SU-DHL-6 (cell line): ENCODE measurements at regions not wholly inside any gene's neighbourhood (a gene's known extent, or its start where the extent isn't known, plus 50 kb on each side); places are given as distances from the start of the nearest gene placed in this dataset.

Experiments
- H2AFZ ChIP-seq: fragments of 200-600 bp; sonication (generic); 2 replicates; pipeline ENCODE4 v1.6.1; 2014; ENCODE audit warnings: low read depth, mild to moderate bottlenecking, moderate library complexity, mixed read lengths, antibody characterized with exemption, low read length; ENCODE audit not compliant: severe bottlenecking
- H3F3A ChIP-seq: fragments of 200-600 bp; shearing (Covaris generic); 2 replicates; pipeline ENCODE4 v1.6.0; 2016; ENCODE audit warnings: antibody characterized with exemption, mild to moderate bottlenecking; ENCODE audit not compliant: insufficient read depth
- H3K27ac ChIP-seq: fragments of 200-600 bp; sonication (generic); 2 replicates; pipeline ENCODE4 v1.5.1; 2016; ENCODE audit warnings: low read depth, mild to moderate bottlenecking, low read length, moderate library complexity, mixed read lengths
- H3K27me3 ChIP-seq: fragments of 200-600 bp; sonication (generic), shearing (Covaris generic); 2 replicates; pipeline ENCODE4 v1.6.0; 2014; ENCODE audit warnings: mild to moderate bottlenecking, low read length
- H3K36me3 ChIP-seq: fragments of 200-600 bp; sonication (generic); 2 replicates; pipeline ENCODE4 v1.6.1; 2014; ENCODE audit warnings: mild to moderate bottlenecking, low read length, mixed read lengths
- H3K4me2 ChIP-seq: fragments of 300-600, 200-600 bp; shearing (Covaris generic), sonication (generic); 2 replicates; pipeline ENCODE4 v1.6.0; 2014; ENCODE audit warnings: low read length, low read depth, mild to moderate bottlenecking; ENCODE audit not compliant: poor library complexity, severe bottlenecking
- H3K4me3 ChIP-seq: fragments of 200-600 bp; sonication (generic); 2 replicates; pipeline ENCODE4 v1.5.1; 2014; ENCODE audit warnings: antibody characterized with exemption, low read length, mild to moderate bottlenecking, mixed read lengths; ENCODE audit not compliant: insufficient read depth, poor library complexity, severe bottlenecking
- H3K79me2 ChIP-seq: fragments of 200-600 bp; sonication (generic); 2 replicates; pipeline ENCODE4 v1.6.1; 2014; ENCODE audit warnings: mild to moderate bottlenecking, low read length, moderate library complexity; ENCODE audit not compliant: insufficient read depth
- H3K9ac ChIP-seq: fragments of 200-600 bp; sonication (generic); 2 replicates; pipeline ENCODE4 v1.7.0; 2014; ENCODE audit warnings: mild to moderate bottlenecking, low read length
- H3K9me2 ChIP-seq: fragments of 200-600 bp; sonication (generic); replicated peaks from 2 replicates; pipeline ENCODE4 v1.6.1; 2014; ENCODE audit warnings: low read length; ENCODE audit not compliant: insufficient read depth
- H3K9me3 ChIP-seq: fragments of 200-600 bp; sonication (generic); 2 replicates; pipeline ENCODE4 v1.6.1; 2014; ENCODE audit warnings: low read length, mixed read lengths; ENCODE audit not compliant: insufficient read depth
- H4K20me1 ChIP-seq: fragments of 200-600 bp; sonication (generic); 2 replicates; pipeline ENCODE4 v1.6.1; 2014; ENCODE audit warnings: low read depth, mild to moderate bottlenecking, antibody characterized with exemption, low read length, moderate library complexity, mixed read lengths
- CTCF ChIP-seq: fragments of 200-600 bp; sonication (generic); IDR thresholded peaks from one replicate; pipeline ENCODE4 v1.5.1; 2017; ENCODE audit warnings: antibody characterized with exemption, mild to moderate bottlenecking, low read length, moderate library complexity; ENCODE audit not compliant: insufficient read depth, poor library complexity, severe bottlenecking
- EZH2phosphoT487 ChIP-seq: fragments of 200-600 bp; sonication (generic), shearing (Covaris generic); conservative IDR thresholded peaks from 2 replicates; pipeline ENCODE4 v1.6.1; 2018; ENCODE audit warnings: mild to moderate bottlenecking, antibody characterized with exemption, low read length, moderate library complexity, mixed read lengths

GRCh38 chr1:228989176-228989575 is 253.9 kb downstream of the RHOU start:
- H3K27ac ChIP-seq = no peak overlapping the region
- H3K9me3 ChIP-seq = no peaks in the 10 kb centered on the region
- no peaks in the 10 kb centered on the region for H3K36me3 ChIP-seq
- no peak overlapping the region for H3K4me3 ChIP-seq
- H3K4me2 ChIP-seq = no peak overlapping the region
- no peak for TF ChIP-seq EZH2phosphoT487
- no peak for TF ChIP-seq CTCF
- no peaks in the 10 kb centered on the region for H4K20me1 ChIP-seq
- H3K9ac ChIP-seq = no peak overlapping the region
- no peaks in the 10 kb centered on the region for H3K9me2 ChIP-seq
- H3K27me3 ChIP-seq = no peaks in the 10 kb centered on the region
- no peaks in the 10 kb centered on the region for H3F3A ChIP-seq
- no peak overlapping the region for H2AFZ ChIP-seq
- no peaks in the 10 kb centered on the region for H3K79me2 ChIP-seq

GRCh38 chr1:228989676-228989991 is 254.4 kb downstream of the RHOU start:
- Histone ChIP-seq H3K9me3 (no peaks in the 10 kb centered on the region), H3F3A (no peaks in the 10 kb centered on the region), H3K36me3 (no peaks in the 10 kb centered on the region), H3K9ac (no peak overlapping the region), H3K27me3 (no peaks in the 10 kb centered on the region), H3K79me2 (no peaks in the 10 kb centered on the region), H4K20me1 (no peaks in the 10 kb centered on the region), H3K9me2 (no peaks in the 10 kb centered on the region), H3K27ac (no peak overlapping the region), H3K4me2 (no peak overlapping the region), H3K4me3 (no peak overlapping the region), H2AFZ (no peak overlapping the region)
- TF ChIP-seq CTCF = no peak
- TF ChIP-seq EZH2phosphoT487 = no peak

GRCh38 chr1:228989992-228990827 is 254.9 kb downstream of the RHOU start:
- Histone ChIP-seq H3F3A (no peaks in the 10 kb centered on the region), H3K27me3 (no peaks in the 10 kb centered on the region), H3K36me3 (no peaks in the 10 kb centered on the region), H3K27ac (no peak overlapping the region), H3K9ac (no peak overlapping the region), H3K9me2 (no peaks in the 10 kb centered on the region), H2AFZ (no peak overlapping the region), H3K4me3 (no peak overlapping the region), H3K9me3 (no peaks in the 10 kb centered on the region), H4K20me1 (no peaks in the 10 kb centered on the region), H3K4me2 (no peak overlapping the region), H3K79me2 (no peaks in the 10 kb centered on the region)
- TF ChIP-seq CTCF (no peak), EZH2phosphoT487 (no peak)
